MCF 10A (cell line): ENCODE measurements at regions not wholly inside any gene's neighbourhood (a gene's known extent, or its start where the extent isn't known, plus 50 kb on each side); places are given as distances from the start of the nearest gene placed in this dataset.

Source experiments
- BruUV-seq: library from RNA; stranded (reverse); fragments of 400-500 nt; replicated peaks from 2 replicates; lab custom pipeline; 2021; lab: Mats Ljungman, UMichigan
- CTCF ChIA-PET: fragments of 300-600 bp; sonication (Branson Sonifier 250); formaldehyde crosslinking; extraction: SDS; loops from one replicate; lab custom pipeline; 2021; ENCODE audit warnings: antibody characterized with exemption, inconsistent platforms; lab: Yijun Ruan, JAX
- POLR2A ChIA-PET: fragments of 300-600, 350-650 bp; sonication (Branson Sonifier 250); formaldehyde crosslinking; extraction: SDS; loops from one replicate; lab custom pipeline; 2020; ENCODE audit warnings: antibody characterized with exemption, inconsistent platforms; lab: Yijun Ruan, JAX
- DNase-seq: peaks from one replicate; pipeline ENCODE4 v3.0.0-alpha.2; 2018; ENCODE audit not compliant: unreplicated experiment
- H3K27ac Mint-ChIP-seq: one replicate; pipeline ENCODE4 v1.8.0; 2022; ENCODE audit warnings: mild to moderate bottlenecking, low read depth, mixed read lengths; ENCODE audit not compliant: unreplicated experiment
- H3K27me3 Mint-ChIP-seq: one replicate; pipeline ENCODE4 v1.8.0; 2022; ENCODE audit warnings: mixed read lengths; ENCODE audit not compliant: insufficient read depth, unreplicated experiment
- H3K36me3 Mint-ChIP-seq: one replicate; pipeline ENCODE4 v1.8.0; 2022; ENCODE audit warnings: mild to moderate bottlenecking, moderate library complexity, mixed read lengths; ENCODE audit not compliant: insufficient read depth, unreplicated experiment
- H3K4me1 Mint-ChIP-seq: one replicate; pipeline ENCODE4 v1.8.0; 2022; ENCODE audit warnings: mixed read lengths; ENCODE audit not compliant: insufficient read depth, unreplicated experiment
- H3K4me3 Mint-ChIP-seq: one replicate; pipeline ENCODE4 v1.8.0; 2022; ENCODE audit warnings: mild to moderate bottlenecking, moderate library complexity, mixed read lengths; ENCODE audit not compliant: unreplicated experiment
- H3K9me3 Mint-ChIP-seq: one replicate; pipeline ENCODE4 v1.8.0; 2022; ENCODE audit warnings: mixed read lengths; ENCODE audit not compliant: unreplicated experiment
- CTCF ChIP-seq: fragments of 200-600 bp; IDR thresholded peaks from one replicate; pipeline ENCODE4 v1.8.0; 2022; ENCODE audit warnings: antibody characterized with exemption, mild to moderate bottlenecking; ENCODE audit not compliant: unreplicated experiment
- intact Hi-C: fragments of 100-400 bp; cut with micrococcal nuclease; formaldehyde crosslinking; loops from 2 replicates; pipeline ENCODE4 v1.14.1; 2022

DNA sequence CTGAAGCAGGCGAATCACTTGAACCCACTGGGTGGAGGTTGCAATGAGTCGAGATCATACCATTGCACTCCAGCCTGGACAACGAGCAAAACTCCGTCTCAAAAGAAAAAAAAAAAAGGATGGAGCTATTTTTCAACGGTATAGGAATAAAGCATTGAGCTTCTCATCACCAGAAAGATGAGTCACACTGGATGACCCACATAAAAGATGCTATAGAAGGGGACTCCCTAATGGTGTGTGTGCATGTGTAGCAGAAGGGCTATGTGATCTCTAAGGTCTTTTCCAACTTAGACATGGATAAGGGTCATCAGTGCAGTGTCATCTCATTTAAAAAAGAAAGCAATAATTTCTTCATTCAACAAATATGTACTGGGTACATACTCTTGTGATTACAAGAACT lies 476.0 kb downstream of the MFSD1 start:
- H3K4me3 Mint-ChIP-seq, result no peak overlapping the region
- TF ChIP-seq CTCF, result no peak
- BruUV-seq, result no TSS peak
- no peaks in the 10 kb centered on the region for H3K36me3 Mint-ChIP-seq
- H3K9me3 Mint-ChIP-seq, result no peaks in the 10 kb centered on the region
- intact Hi-C loops, result no loop called here
- CTCF ChIA-PET, result interaction anchor here (1.0 to 1.4 kb wide), 3 partner anchors 18 to 711 kb away, joined by 4 to 6 read pairs (median 5); partner anchors contain the start of gene IL12A
- no peaks in the 10 kb centered on the region for H3K27me3 Mint-ChIP-seq
- no peak for DNase-seq
- H3K4me1 Mint-ChIP-seq, result no peaks in the 10 kb centered on the region
- POLR2A ChIA-PET, result no interaction called here
- no peak overlapping the region for H3K27ac Mint-ChIP-seq

DNA sequence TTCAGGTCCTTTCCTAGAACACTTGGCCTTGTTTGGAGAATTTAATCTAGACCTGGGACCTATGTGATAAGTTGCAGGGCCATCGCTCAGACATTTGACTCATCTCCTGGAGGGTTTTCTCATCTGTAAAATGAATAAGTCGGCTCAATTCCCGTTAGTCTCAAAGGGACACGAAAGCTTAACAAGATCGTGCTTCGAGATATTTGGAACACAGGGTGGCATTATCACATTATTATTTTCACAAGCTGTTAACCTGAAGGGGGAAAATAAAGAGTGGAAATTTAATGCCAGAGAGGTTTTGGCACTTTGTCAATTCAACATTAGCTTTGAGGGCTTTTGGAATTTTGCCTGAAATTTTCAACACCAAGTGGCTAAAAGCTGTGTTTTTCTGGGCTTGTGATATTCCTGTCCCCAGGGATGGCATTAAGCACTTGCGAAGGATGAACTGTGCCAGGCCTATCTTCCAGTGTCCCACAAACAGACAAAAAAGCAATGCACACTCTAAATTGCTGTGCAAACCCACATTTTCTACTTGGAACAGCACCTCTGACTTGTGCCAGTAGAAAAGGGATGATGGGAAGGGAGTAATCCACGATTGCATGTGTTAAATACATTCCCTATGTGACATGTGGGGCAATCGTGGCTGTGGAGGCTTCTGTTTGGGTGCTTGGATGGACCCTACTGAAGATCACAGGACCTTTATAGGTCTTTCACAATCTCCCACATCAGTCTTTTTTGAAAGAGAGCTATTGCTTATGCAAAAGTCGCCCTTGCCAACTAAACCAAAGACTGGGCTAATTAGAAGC lies 478.7 kb downstream of the MFSD1 start:
- ChIA-PET POLR2A (interaction anchor here (0.9 kb wide), 1 partner anchor 10 kb away, joined by 3 read pairs; no protein-coding TSS in a partner anchor), CTCF (interaction anchor here (0.6 to 1.5 kb wide), 3 partner anchors 13 to 451 kb away, joined by 3 to 5 read pairs (median 4); no protein-coding TSS in a partner anchor)
- Mint-ChIP-seq H3K4me1 (no peaks in the 10 kb centered on the region), H3K9me3 (no peaks in the 10 kb centered on the region), H3K4me3 (no peak overlapping the region), H3K36me3 (no peaks in the 10 kb centered on the region), H3K27me3 (peaks cover under 1% of the 10 kb centered on the region), H3K27ac (no peak overlapping the region)
- no peak for TF ChIP-seq CTCF
- intact Hi-C loops, result no loop called here
- no peak for DNase-seq
- no TSS peak for BruUV-seq

DNA sequence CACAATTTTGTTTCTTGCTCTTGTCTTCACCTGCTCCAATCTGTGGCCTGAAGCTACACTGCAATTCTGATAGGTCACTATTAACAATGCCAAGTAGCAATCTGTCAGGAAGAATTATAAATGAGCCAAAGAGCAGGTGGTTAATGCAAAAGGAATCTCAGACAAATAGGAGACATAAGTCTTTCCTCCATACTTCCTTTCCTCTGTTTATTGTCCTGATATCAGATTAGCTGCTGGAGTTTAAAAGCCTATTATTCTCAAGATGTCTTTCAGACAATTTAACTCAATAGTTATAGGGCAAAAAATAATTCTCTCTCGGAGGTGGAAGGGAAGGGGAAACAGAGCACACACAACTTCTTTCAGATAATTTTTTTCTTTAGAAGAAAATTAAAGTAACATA lies 491.6 kb downstream of the MFSD1 start:
- ChIA-PET CTCF (interaction anchor here (0.6 kb wide), 1 partner anchor 32 kb away, joined by 3 read pairs; no protein-coding TSS in a partner anchor), POLR2A (no interaction called here)
- H3K9me3 Mint-ChIP-seq, result no peaks in the 10 kb centered on the region
- intact Hi-C loops, result no loop called here
- H3K27ac Mint-ChIP-seq, result no peak overlapping the region
- no peaks in the 10 kb centered on the region for H3K4me1 Mint-ChIP-seq
- no peak for TF ChIP-seq CTCF
- H3K4me3 Mint-ChIP-seq, result no peak overlapping the region
- H3K27me3 Mint-ChIP-seq, result peaks cover 32% of the 10 kb centered on the region
- no peaks in the 10 kb centered on the region for H3K36me3 Mint-ChIP-seq
- no peak for DNase-seq
- BruUV-seq, result no TSS peak

DNA sequence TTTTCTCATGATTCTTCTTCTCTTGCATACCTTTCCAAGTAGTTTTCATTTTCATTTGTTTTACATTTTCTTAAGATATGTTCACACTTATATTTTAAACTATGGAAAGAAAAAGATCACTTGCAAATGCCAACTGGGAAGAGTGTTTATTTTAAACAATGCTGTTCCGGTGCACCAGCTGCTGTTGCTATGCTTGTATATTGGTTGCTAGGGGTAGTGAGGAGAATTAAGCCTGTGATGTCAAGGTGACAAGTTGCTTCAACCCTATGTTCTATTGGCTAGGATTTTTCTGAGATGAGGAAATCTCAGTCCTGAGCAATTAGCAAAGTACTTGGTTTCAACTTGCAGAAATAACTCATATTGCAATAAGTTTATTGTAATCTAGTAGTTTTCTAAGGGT lies 500.1 kb downstream of the MFSD1 start:
- no TSS peak for BruUV-seq

More for the DNA sequence above, 500.1 kb downstream of the MFSD1 start:
- ChIA-PET POLR2A (no interaction called here), CTCF (no interaction called here)
- H3K36me3 Mint-ChIP-seq, result no peaks in the 10 kb centered on the region
- no peak overlapping the region for H3K4me3 Mint-ChIP-seq
- H3K27me3 Mint-ChIP-seq, result peaks cover 29% of the 10 kb centered on the region
- no peak overlapping the region for H3K27ac Mint-ChIP-seq
- TF ChIP-seq CTCF, result no peak
- intact Hi-C loops, result no loop called here
- no peaks in the 10 kb centered on the region for H3K9me3 Mint-ChIP-seq
- no peaks in the 10 kb centered on the region for H3K4me1 Mint-ChIP-seq
- no peak for DNase-seq
